ENCODE measurements at regions not wholly inside any gene's neighbourhood (a gene's known extent, or its start where the extent isn't known, plus 50 kb on each side); places are given as distances from the start of the nearest gene placed in this dataset.

GRCh38 chr6:68468244-68468884 lies 166.7 kb upstream of the ADGRB3 start:
- WGBS (ENCODE audit: insufficient coverage): 86% methylated on average over 1 of the region's 4 CpGs
- H3K27me3 Mint-ChIP-seq (ENCODE audit: low read depth in 2 of 2): no peaks in the 10 kb centered on the region
- Histone ChIP-seq H3K4me3 (ENCODE audit: low read length) (no peak overlapping the region), H3K9me3 (ENCODE audit: control insufficient read depth, insufficient read depth, low read length) (no peaks in the 10 kb centered on the region), H3K27ac (ENCODE audit: low read length) (no peak overlapping the region), H3K27me3 (ENCODE audit: control insufficient read depth, insufficient read depth, low read length) (no peaks in the 10 kb centered on the region), H3K4me1 (ENCODE audit: control insufficient read depth, insufficient read depth, low read length) (no peaks in the 10 kb centered on the region), H3K36me3 (ENCODE audit: control insufficient read depth, insufficient read depth, low read length) (no peaks in the 10 kb centered on the region)
- peaks cover 14% of the 10 kb centered on the region for H3K36me3 Mint-ChIP-seq
- DNase-seq (no peak), ATAC-seq (no peak)
- intact Hi-C loops (cut with micrococcal nuclease): no loop called here
- TF ChIP-seq CTCF (IDR thresholded peaks at IDR 0.05): no peak
- no peak overlapping the region for H3K4me3 Mint-ChIP-seq
- H3K9me3 Mint-ChIP-seq: peaks cover 5 to 6% of the 10 kb centered on the region in 2 donors
- H3K4me1 Mint-ChIP-seq: no peaks in the 10 kb centered on the region
- H3K27ac Mint-ChIP-seq: no peak overlapping the region

GRCh38 chr6:68458447-68458846 lies 176.6 kb upstream of the ADGRB3 start:
- Histone ChIP-seq H3K27ac (ENCODE audit: low read length) (no peak overlapping the region), H3K36me3 (ENCODE audit: control insufficient read depth, insufficient read depth, low read length) (no peaks in the 10 kb centered on the region), H3K27me3 (ENCODE audit: control insufficient read depth, insufficient read depth, low read length) (no peaks in the 10 kb centered on the region), H3K9me3 (ENCODE audit: control insufficient read depth, insufficient read depth, low read length) (peaks cover 12% of the 10 kb centered on the region), H3K4me1 (ENCODE audit: control insufficient read depth, insufficient read depth, low read length) (no peaks in the 10 kb centered on the region), H3K4me3 (ENCODE audit: low read length) (no peak overlapping the region)
- no peak for TF ChIP-seq CTCF (IDR thresholded peaks at IDR 0.05)
- Mint-ChIP-seq H3K36me3 (peaks cover 9% of the 10 kb centered on the region), H3K4me3 (no peak overlapping the region), H3K27me3 (ENCODE audit: low read depth in 2 of 2) (no peaks in the 10 kb centered on the region), H3K4me1 (no peaks in the 10 kb centered on the region), H3K27ac (no peak overlapping the region), H3K9me3 (peaks cover 5 to 18% of the 10 kb centered on the region in 2 donors)
- WGBS (ENCODE audit: insufficient coverage): 91% methylated on average over 3 of the region's 3 CpGs
- intact Hi-C loops (cut with micrococcal nuclease): no loop called here
- ATAC-seq (no peak), DNase-seq (no peak)

- intact Hi-C loops (cut with micrococcal nuclease): no loop called here
- H3K9me3 ChIP-seq (ENCODE audit: control insufficient read depth, insufficient read depth, low read length): no peaks in the 10 kb centered on the region
- peaks cover 0 to 9% of the 10 kb centered on the region in 2 donors for H3K9me3 Mint-ChIP-seq
- H3K27me3 Mint-ChIP-seq (ENCODE audit: low read depth in 2 of 2): no peaks in the 10 kb centered on the region
- H3K4me3 ChIP-seq (ENCODE audit: low read length): no peak overlapping the region
- no peaks in the 10 kb centered on the region for H3K4me1 Mint-ChIP-seq
- no peak for ATAC-seq
- no peaks in the 10 kb centered on the region for H3K4me1 ChIP-seq (ENCODE audit: control insufficient read depth, insufficient read depth, low read length)
- no peaks in the 10 kb centered on the region for H3K27me3 ChIP-seq (ENCODE audit: control insufficient read depth, insufficient read depth, low read length)
- no peak overlapping the region for H3K27ac Mint-ChIP-seq
- 88% methylated on average over 4 of the region's 4 CpGs for WGBS (ENCODE audit: insufficient coverage)
- no peaks in the 10 kb centered on the region for H3K36me3 Mint-ChIP-seq
- TF ChIP-seq CTCF (IDR thresholded peaks at IDR 0.05): no peak
- DNase-seq: no peak
- H3K4me3 Mint-ChIP-seq: no peak overlapping the region
- no peak overlapping the region for H3K27ac ChIP-seq (ENCODE audit: low read length)
- H3K36me3 ChIP-seq (ENCODE audit: control insufficient read depth, insufficient read depth, low read length): no peaks in the 10 kb centered on the region
These were observed 188.0 kb upstream of the ADGRB3 start for GRCh38 chr6:68447112-68447511.

GRCh38 chr6:68445926-68446325 lies 189.2 kb upstream of the ADGRB3 start:
- Mint-ChIP-seq H3K27me3 (ENCODE audit: low read depth in 2 of 2) (no peaks in the 10 kb centered on the region), H3K27ac (no peak overlapping the region), H3K4me3 (no peak overlapping the region), H3K4me1 (no peaks in the 10 kb centered on the region), H3K9me3 (peaks cover 0 to 2% of the 10 kb centered on the region in 2 donors), H3K36me3 (no peaks in the 10 kb centered on the region)
- no peaks in the 10 kb centered on the region for H3K4me1 ChIP-seq (ENCODE audit: control insufficient read depth, insufficient read depth, low read length)
- DNase-seq (no peak), ATAC-seq (no peak)
- H3K4me3 ChIP-seq (ENCODE audit: low read length): no peak overlapping the region
- H3K36me3 ChIP-seq (ENCODE audit: control insufficient read depth, insufficient read depth, low read length): no peaks in the 10 kb centered on the region
- no peaks in the 10 kb centered on the region for H3K27me3 ChIP-seq (ENCODE audit: control insufficient read depth, insufficient read depth, low read length)
- intact Hi-C loops (cut with micrococcal nuclease): no loop called here
- H3K27ac ChIP-seq (ENCODE audit: low read length): no peak overlapping the region
- TF ChIP-seq CTCF (IDR thresholded peaks at IDR 0.05): no peak
- no peaks in the 10 kb centered on the region for H3K9me3 ChIP-seq (ENCODE audit: control insufficient read depth, insufficient read depth, low read length)
